Mesodermal cell (in vitro differentiated cells): ENCODE measurements at regions not wholly inside any gene's neighbourhood (a gene's known extent, or its start where the extent isn't known, plus 50 kb on each side); places are given as distances from the start of the nearest gene placed in this dataset.

ENCODE experiments used
- H3K27ac ChIP-seq: 2 replicates; pipeline ENCODE4 v1.7.0; 2013; ENCODE audit warnings: mild to moderate bottlenecking, low read depth, low read length, moderate library complexity; ENCODE audit not compliant: severe bottlenecking
- H3K36me3 ChIP-seq: 2 replicates; pipeline ENCODE4 v1.7.1; 2013; ENCODE audit warnings: mild to moderate bottlenecking, low read length, moderate library complexity; ENCODE audit not compliant: control insufficient read depth, insufficient read depth
- H3K4me1 ChIP-seq: one replicate; pipeline ENCODE4 v1.7.1; 2013; ENCODE audit warnings: mild to moderate bottlenecking, low read length; ENCODE audit not compliant: insufficient read depth, control insufficient read depth, poor library complexity, severe bottlenecking
- H3K4me3 ChIP-seq: 2 replicates; pipeline ENCODE4 v1.7.0; 2013; ENCODE audit warnings: low read length, control low read depth, mild to moderate bottlenecking; ENCODE audit not compliant: insufficient read depth, poor library complexity, severe bottlenecking; ENCODE audit errors: extremely low read depth
- H3K9me3 ChIP-seq: 2 replicates; pipeline ENCODE4 v1.7.1; 2013; ENCODE audit warnings: mild to moderate bottlenecking, low read length, moderate library complexity; ENCODE audit not compliant: control insufficient read depth
- WGBS, 2 experiments: methylation state at CpG; one replicate each; pipeline ENCODE4 v1.1.5; 2013; ENCODE audit warnings: missing lambda C conversion rate in 2 of 2; ENCODE audit not compliant: insufficient coverage in 2 of 2; 5-methylcytosine and 5-hydroxymethylcytosine counted together

GRCh38 chr2:123209202-123209601 lies 815.9 kb upstream of the CNTNAP5 start:
- Histone ChIP-seq H3K4me1 (no peaks in the 10 kb centered on the region), H3K36me3 (no peaks in the 10 kb centered on the region), H3K4me3 (no peak overlapping the region), H3K27ac (no peak overlapping the region), H3K9me3 (no peaks in the 10 kb centered on the region)
- 83% methylated on average over 1 of the region's 2 CpGs; no CpG with 5 or more reads in 1 of the 2 experiments for WGBS, 2 experiments

- H3K4me3 ChIP-seq, result no peak overlapping the region
- H3K36me3 ChIP-seq, result no peaks in the 10 kb centered on the region
- H3K9me3 ChIP-seq, result no peaks in the 10 kb centered on the region
- no peak overlapping the region for H3K27ac ChIP-seq
- H3K4me1 ChIP-seq, result no peaks in the 10 kb centered on the region
Observed at GRCh38 chr2:123211181-123211580, 813.9 kb upstream of the CNTNAP5 start.

DNA sequence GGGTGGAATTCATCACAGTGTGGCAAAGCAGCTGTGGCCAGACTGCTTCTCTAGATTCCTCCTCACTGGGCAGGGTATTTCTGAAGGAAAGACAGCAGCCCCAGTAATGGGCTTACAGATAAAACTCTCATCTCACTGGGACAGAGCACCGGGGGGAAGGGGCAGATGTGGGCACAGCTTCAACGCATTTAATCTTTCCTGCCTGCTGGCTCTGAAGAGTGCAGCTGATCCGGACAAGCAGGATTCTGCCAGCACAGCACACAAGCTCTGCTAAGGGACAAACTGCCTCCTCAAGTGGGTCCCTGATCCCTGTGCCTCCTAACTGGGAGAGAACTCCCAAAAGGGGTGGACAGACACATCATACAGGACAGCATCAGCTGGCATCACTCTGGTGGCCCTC lies 779.9 kb upstream of the CNTNAP5 start:
- H3K4me1 ChIP-seq, result no peaks in the 10 kb centered on the region
- WGBS, 2 experiments, result 82 to 100% methylated on average over 2 of the region's 3 CpGs

DNA sequence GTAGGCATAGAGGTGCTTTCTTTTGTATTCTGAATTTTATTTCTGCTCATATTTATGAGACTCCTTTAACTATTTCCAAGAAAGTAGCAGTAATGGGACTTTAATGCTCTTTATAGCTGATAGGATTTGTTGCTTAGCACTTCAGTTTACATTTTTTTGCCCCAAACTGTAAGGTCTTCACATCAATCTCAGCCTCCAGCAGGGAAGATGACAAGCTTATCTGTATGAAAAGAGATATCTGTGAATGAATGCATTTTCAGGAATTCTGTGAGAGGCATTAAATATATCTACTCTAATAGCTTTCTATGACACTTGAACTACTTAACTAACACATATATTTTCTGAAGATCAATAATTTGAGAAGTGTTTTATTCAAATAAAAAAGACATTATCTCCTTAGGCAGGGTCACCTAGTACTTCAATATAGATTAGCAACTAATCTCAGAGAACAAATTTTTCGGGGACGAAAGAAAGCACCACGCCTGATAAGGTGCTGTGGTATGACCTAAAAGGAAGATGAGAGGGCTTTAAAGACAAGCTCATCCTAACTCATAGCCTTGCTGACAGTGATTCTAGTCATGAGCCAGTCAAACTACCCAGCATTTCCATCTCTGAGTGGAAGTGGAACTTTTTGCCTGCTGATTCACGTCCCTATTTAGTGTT lies 766.1 kb upstream of the CNTNAP5 start:
- Histone ChIP-seq H3K4me3 (no peak overlapping the region), H3K27ac (no peak overlapping the region), H3K4me1 (no peaks in the 10 kb centered on the region), H3K9me3 (no peaks in the 10 kb centered on the region), H3K36me3 (no peaks in the 10 kb centered on the region)
- WGBS, 2 experiments, result no CpG with 5 or more reads among the region's 4 CpGs

More for the DNA sequence above, 779.9 kb upstream of the CNTNAP5 start:
- H3K4me3 ChIP-seq, result no peak overlapping the region
- H3K36me3 ChIP-seq, result no peaks in the 10 kb centered on the region
- H3K9me3 ChIP-seq, result no peaks in the 10 kb centered on the region
- H3K27ac ChIP-seq, result no peak overlapping the region

- Histone ChIP-seq H3K27ac (no peak overlapping the region), H3K4me1 (no peaks in the 10 kb centered on the region), H3K4me3 (no peak overlapping the region), H3K9me3 (no peaks in the 10 kb centered on the region), H3K36me3 (no peaks in the 10 kb centered on the region)
- WGBS, 2 experiments, result 82 to 100% methylated on average over 1 to 2 of the region's 4 CpGs
Observed at GRCh38 chr2:123262856-123263255, 762.2 kb upstream of the CNTNAP5 start.

DNA sequence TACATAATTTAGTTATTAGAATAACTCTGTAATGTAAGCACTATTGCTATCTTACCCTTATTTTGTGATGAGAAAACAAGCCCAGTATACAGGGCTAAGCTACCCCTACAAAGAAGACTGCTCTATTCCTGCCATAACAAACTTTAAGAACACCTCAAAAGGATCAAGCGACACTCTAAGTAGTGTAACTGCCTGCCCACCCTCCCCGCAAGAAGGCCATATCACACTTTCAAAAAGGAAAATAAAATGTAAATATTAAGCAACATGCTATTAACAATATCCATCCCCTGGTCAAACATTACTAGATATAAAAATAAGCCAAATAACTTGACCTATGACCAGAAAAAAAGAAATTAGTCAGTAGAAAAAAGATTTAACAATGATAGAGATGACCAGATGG lies 741.7 kb upstream of the CNTNAP5 start:
- no CpG with 5 or more reads among the region's 2 CpGs for WGBS, 2 experiments
- Histone ChIP-seq H3K4me3 (no peak overlapping the region), H3K27ac (no peak overlapping the region), H3K36me3 (no peaks in the 10 kb centered on the region), H3K4me1 (no peaks in the 10 kb centered on the region), H3K9me3 (no peaks in the 10 kb centered on the region)

DNA sequence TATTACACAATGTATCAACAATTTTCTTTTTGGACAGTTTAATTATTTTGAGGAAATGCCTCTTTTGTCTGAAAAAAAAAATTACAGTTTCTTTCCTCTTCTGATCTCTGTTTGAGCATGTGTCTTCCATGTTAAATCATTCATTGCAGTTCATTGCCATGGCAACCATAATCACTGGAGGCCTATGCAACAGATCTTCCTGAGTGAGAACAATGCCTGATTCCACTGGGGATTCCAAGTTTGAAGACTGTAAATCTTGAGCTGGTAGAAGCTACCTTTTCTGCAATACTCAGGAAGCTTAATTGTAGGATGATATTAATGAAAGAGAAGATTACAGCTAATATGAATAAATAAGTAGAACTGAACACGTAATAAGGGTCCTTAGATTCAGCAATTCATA lies 721.4 kb upstream of the CNTNAP5 start:
- Histone ChIP-seq H3K4me1 (no peaks in the 10 kb centered on the region), H3K4me3 (no peak overlapping the region), H3K36me3 (no peaks in the 10 kb centered on the region), H3K27ac (no peak overlapping the region), H3K9me3 (no peaks in the 10 kb centered on the region)
- WGBS, 2 experiments, result no CpG with 5 or more reads among the region's 1 CpG
